GM19438 (cell line): ENCODE measurements at regions not wholly inside any gene's neighbourhood (a gene's known extent, or its start where the extent isn't known, plus 50 kb on each side); places are given as distances from the start of the nearest gene placed in this dataset.
"Not testable (repeated sequence)": the region's sequence is repeated elsewhere in the genome, so short reads cannot be mapped to it uniquely, and the experiment has no call there.

Experiments used
- ATAC-seq: cut with Tn5 transposase; IDR thresholded peaks from one replicate; pipeline ENCODE4 v1.9.1; 2021; ENCODE audit warnings: low read depth; ENCODE audit not compliant: unreplicated experiment

DNA sequence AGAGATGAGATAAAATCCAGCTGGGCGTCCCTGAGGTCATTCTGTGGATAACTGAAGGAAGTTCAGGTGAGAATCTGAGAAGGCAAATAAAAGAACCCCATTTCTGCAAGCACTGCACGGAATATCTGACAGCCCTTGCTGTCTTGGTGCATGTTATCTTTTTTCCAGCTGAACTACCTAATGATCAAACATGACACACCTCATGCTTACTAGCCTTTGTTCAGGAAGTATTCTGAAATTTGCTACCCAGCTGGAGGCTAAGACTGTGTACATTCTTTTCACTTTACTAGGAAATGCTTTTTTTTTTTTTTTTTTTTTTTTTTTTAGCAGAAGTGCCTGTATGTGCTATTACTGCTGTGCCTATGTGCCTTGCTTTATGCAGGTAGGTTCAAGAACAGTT, 718.1 kb downstream of the SMARCA1 start:
- ATAC-seq: no peak

DNA sequence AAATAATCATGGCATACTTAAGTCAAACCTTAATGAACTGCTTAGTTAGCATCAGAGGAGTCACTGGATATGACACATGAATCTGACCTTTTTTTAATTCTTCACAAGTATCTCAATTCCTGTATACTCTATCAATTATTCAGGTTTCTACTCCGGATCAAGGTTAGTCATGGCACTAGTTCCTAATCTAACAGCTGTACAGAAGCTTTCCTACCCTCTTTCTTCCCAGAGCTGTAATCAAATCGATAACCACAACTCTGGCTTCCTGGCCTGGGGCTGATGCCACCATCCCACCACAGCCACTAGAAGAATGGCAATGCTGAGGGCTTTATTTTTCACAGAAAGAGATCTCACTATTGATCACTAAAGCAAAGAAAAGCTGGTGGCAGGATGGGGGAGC, 718.5 kb downstream of the SMARCA1 start:
- ATAC-seq: no peak

DNA sequence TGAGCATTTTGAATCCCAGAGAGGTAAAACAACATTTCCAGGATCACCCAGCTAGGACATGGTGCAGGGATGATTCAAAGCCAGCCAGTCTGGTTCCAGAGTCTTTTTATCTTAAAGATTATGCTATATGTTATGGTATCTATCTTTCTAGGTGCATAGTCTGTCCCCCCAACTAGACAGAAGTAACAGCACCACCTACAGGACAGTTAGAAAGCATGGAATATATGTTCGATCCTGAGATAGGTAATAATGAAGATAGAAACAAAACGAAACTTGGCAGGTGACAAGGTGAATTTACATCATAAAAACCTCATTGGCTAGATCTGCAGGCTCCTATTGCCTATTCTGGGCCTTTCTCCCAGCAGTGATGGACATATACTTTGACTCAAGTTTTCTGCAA, 723.2 kb downstream of the SMARCA1 start:
- ATAC-seq: no peak

DNA sequence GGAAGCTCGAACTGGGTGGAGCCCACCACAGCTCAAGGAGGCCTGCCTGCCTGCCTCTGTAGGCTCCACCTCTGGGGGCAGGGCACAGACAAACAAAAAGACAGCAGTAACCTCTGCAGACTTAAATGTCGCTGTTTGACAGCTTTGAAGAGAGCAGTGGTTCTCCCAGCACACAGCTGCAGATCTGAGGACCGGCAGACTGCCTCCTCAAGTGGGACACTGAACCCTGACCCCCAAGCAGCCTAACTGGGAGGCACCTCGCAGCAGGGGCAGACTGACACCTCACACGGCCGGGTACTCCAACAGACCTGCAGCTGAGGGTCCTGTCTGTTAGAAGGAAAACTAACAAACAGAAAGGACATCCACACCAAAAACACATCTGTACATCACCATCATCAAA, 730.9 kb upstream of the ACTRT1 start:
- not testable (repeated sequence) for ATAC-seq

DNA sequence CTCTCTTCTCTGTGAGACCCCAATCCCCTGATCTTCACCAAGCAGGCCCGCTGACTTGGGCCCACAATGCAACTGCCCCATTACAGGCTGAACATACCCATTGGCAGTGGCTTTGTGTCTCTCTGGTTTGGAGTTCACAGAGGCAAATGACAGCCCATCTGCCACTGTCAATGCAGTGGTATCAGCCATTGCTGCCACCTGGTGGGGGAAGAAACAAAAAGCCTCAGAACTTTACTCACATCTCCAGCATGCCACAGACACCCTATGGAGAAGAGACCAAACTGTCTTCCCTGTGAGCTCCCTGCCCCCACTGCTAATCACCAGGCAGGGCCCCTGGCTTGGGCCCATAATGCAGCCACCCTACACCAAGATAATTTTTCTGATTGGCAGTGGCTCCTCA, 729.3 kb upstream of the ACTRT1 start:
- peak; percentile 74 for ATAC-seq

DNA sequence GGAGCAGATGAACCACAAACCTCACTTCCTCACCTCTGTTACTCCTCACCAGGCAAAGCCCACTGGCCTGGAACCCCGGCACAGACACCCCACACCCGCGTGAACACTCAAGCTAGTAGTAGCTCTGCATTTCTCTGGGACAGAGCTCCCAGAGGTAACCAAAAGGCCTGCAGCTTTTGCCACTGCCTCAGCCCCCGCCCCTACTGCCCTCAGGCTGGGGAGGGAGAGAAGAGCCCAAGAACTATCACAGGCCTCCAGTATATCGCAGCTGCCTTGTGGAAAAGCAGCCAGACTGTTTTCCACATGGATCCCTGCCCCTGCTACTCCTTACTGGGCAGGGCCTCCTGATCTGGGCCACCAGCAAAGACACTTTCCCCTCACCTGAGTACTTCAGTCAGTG, 728.7 kb upstream of the ACTRT1 start:
- ATAC-seq: no peak

DNA sequence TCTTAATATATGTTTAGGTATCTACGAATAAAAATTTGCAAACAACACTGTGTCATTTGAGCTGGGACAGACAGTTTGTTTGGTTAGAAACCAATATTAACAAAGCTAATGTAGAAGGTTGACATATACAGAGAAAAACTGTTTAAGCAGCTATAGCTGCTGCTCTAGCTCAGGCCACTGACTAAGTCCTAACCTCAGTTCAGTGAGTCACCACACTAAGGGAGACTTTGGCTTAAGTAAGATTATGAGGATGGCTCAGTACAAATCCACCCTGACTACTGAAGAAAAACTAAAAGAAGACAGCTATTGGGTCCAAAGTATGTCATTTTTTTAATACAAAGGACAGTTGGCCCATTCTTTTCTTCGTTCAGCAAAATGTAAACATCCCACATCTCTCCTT, 717.3 kb upstream of the ACTRT1 start:
- no peak for ATAC-seq

DNA sequence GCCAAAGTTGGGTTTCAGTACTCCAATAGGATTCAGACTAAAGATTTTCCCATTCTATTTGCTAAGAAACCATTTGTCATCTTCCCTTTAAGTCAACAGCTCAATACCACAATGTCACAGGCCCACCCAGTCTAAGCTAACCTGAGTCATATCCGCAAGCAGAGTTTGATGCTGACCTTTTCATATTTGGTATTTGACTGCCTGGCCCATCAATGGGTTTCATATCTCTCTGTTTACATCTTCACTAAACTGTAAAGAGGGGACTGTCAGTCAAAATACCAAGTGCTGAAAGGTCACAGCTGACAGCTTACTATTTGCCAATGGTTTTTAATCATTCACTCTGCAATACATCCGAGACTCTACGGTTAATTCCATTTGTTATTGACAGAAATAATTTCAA, 707.5 kb upstream of the ACTRT1 start:
- ATAC-seq: no peak

DNA sequence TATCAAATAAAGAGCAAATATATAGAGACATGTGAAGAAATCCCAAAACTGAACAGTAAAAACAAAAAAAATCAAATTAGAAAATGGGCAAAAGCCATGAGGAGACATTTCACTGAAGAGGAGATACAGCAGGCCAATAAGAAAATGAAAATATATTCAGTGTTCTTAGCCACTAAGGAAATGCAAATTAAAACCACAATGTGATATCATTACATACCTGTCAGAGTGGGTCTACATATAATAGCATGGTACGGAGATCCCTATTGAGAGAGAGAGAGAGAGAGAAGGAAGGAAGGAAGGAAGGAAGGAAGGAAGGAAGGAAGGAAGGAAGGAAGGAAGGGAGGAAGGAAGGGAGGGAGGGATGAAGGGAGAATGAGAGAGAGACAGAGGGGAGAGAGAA, 707.0 kb upstream of the ACTRT1 start:
- no peak for ATAC-seq

DNA sequence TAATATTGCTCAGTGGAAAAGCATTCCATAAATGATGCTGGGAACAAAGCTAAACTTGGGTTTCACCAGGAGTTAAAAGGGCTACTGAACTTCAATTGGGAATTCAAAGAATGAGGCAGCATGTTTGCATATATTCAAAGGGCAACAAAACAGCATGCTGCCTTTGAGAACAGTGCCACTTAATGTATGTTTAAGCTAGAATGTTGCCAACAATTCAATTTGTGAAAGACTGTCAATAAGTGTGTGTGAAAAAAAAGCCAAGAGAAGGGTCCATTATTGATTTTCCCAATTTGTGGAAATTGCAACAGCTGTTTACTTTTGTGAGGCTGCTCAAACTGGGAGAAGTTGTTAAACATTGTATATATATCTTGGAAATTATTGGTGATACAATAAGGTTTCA, 701.9 kb upstream of the ACTRT1 start:
- no peak for ATAC-seq

DNA sequence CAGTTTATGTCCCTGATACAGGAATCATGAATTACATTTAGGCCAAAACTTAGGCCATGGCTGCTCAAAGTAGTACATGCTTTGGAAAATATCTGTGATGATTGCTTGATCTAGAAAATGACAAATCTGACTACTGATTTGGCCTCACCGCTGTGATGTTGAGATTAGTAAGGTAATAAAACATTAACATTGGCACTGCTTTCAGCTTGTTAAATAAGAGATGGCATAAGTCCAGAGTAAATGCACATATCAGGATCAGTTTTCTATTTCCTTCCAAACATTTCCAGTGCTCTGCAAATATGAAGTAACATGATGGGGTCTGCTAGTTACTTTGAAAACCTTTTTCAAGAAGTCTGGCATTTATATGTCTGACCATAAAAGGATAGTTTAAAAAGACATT, 687.3 kb upstream of the ACTRT1 start:
- no peak for ATAC-seq

DNA sequence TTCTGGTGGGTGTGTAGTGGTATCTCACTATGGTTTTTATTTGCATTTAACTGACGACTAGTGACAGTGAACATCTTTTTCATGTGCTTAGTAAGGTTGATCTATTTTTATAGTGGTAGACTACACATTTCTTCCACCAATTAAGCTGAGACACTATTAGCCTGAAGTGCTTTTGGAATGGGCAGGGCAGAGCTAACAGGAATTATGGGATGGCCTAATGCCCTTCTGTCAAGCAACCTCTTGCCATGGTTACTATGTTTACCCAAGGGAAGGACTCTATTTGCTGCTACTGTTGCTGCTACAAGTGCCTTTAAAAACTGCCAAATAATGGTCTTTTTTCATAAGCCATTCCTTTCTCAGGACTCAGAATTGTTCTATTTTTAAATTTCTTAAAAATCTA, 676.7 kb upstream of the ACTRT1 start:
- no peak for ATAC-seq

DNA sequence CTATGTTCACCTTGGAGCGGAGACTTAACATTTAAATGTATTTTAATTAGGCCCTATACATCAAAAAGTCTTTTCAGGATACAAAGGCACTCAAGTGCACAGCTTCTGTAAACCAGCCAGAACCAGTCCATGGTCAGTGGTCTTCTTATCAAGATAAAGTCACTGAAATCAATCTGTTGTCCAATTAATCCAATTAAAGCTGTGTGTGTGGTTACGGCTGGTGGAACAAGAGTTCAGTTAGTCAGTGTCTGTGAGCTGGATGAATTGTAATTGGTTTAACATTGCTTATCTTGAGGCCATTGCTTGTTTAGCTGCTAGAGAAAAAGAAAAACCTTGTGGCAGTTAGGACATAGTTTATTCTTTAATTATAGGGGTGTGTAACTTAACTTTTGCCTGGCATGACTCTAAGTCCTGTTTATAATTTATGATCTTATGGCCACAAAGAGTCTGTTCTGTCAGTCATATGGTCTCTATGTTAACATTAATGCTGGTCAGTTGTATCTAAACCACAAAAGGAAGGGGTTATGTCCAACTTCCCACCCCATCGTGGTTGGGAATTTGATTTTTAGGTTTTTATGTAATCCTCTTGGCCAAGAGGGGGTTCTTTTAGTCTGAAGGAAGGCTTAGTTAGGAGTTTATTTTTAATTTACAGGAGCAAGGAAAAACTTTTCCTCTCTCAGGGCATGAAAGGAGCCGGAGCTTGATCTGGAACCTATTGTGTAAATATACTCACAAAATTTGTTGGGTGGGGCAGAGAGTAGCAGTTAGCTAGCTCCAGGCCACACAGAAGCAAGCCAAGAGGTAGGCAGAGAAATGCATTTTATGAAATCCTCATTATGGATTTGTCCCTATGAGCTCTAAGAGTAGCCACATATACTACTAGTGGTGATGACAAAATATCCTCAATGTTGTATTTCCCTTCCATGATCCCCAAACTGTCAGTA, 665.7 kb upstream of the ACTRT1 start:
- ATAC-seq: no peak

DNA sequence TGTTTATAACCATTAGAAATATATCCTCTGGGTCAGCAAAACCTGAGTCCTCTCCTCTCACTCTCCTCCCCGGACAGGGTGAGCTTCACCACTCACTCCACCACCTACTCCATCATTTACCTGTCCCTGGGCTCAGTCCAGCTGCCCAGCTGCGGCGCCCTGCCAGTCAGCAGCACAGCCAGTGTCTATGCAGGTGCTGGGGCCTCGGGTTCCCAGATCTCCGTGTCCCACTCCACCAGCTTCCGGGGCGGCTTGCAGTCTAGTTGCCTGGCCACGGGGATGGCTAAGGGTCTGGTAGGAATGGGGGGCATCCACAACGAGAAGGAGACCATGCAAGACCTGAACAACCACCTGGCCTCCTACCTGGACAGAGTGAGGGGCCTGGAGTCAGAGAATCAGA, 662.2 kb upstream of the ACTRT1 start:
- no peak for ATAC-seq

DNA sequence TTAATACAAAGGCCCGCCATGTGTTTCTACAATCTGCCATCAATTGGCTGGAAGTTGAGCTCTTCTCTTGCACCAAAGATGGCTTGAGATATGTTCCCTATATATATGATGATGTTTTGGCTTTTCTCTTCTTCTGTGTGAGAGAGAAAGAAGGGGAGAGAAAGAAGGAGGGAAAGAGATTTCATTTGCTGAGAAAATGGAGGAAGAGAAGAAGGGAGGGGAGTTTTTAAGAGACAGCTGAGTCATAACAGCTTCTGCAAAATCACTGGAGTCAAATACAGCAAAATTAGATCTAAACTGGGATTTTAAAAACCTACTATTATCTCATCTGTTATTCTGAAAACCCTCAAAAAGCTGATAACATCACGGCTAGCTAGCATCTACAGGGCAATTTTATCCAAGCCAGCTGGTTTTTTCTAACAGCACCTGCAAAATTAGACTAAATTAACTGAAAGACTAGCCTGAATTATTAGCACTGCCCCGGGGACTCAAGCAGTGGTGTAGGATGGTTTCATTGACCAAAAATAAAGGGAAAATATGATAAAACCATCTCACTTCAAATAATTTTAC, 647.6 kb upstream of the ACTRT1 start:
- no peak for ATAC-seq

DNA sequence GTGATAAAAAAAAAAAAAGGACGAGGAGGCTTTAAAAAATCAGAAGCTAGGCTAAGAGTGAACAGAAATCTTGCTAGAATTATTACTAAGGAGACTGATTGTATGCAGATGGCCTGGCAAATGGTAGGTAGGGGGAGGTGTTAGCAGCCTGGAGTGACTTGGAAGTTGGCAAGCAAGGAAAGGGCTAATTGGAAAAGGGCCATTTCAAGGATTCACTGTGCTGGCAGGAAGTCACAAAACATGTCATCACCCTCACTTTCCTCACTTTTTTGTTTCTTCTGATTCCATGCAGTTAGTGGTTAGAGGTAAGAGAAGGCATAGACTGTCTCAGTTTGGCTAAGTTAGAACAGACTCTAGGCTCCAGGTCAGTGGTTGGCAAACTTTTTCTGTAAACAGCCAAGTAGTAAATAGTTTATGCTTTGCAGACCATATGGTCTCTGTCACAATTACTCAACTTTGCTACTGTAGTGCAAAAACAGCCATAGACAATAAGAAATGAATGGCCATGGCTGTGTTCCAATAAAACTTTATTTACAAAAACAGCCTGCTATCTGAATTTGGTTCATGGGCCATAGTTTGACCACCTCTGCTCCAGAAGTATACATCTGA, 646.5 kb upstream of the ACTRT1 start:
- ATAC-seq: no peak

DNA sequence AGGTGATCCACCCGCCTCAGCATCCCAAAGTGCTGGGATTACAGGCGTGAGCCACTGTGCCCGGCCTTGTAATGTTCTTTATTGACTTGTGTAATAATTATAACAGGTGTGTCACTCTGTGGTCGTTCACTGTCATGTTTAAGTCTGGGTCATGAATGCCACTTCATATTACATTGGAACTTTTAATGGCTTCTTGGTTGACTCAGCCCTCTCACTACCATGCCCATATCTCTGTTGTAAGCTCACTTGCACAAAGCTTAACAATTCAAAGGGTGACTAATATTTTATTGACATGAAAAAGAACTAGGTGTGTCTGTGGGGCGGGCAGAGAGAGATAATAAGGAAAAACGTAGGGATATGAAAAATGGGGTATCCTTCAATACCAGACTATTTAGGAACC, 639.7 kb upstream of the ACTRT1 start:
- ATAC-seq: no peak

DNA sequence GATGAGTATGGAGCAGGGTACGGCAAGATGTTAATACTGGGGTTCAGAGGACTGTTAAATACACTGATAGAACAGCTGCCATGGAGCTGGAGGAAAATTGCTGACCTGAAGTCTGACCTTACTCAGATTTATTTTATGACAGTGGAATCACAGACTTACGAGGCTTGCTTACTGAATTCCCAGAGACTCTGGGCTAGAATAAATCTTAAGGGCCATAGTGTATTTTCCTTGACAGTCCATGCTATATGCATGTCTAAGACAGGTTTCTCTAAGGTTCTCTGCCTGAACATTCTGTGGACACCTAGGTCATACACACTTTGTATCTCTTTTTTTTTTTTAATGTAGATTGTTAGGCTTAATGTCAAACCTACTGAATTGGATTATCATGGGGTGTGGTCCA, 633.2 kb upstream of the ACTRT1 start:
- ATAC-seq: no peak

DNA sequence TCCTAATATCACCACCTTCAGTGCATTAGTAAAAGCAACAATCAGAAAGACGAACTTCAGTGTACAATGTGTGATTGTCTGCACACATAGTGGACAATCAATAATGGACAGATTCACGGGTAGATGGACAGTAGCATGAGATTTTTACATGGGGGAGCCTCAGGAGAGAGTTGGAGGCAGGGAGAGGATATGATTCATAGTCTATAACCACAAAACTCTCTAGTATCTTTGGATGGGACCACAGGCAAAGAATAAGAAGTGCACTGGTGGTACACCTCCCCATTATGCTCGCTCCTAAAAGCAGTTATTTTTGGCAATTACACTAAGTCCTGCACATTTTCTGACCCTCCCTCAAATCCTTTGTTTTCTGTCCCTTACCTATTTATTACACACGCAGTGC, 624.4 kb upstream of the ACTRT1 start:
- ATAC-seq: no peak

DNA sequence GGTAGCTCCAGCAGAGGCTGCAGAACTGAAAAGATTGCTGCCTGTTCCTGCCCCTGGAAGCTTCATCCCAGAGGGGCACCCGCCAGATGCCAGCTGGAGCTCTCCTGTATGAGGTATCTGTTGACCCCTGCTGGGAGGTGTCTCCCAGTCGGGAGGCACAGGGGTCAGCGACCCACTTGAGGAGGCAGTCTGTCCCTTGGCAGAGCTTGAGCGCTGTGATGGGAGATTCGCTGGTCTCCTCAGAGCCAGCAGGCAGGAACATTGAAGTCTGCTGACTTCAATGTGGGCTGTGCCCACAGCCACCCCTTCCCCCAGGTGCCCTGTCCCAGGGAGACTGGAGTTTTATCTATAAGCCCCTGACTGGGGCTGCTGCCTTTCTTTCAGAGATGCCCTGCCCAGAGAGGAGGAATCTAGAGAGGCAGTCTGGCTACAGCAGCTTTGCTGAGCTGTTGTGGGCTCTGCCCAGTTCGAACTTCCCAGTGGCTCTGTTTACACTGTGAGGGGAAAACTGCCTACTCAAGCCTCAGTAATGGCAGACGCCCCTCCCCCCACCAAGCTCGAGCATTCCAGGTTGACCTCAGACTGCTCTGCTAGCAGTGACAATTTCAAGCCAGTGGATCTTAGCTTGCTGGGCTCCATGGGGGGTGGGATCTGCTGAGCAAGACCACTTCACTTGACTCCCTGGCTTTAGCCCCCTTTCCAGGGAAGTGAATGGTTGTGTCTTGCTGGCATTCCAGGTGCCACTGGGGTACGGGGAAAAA, 622.3 kb upstream of the ACTRT1 start:
- not testable (repeated sequence) for ATAC-seq

DNA sequence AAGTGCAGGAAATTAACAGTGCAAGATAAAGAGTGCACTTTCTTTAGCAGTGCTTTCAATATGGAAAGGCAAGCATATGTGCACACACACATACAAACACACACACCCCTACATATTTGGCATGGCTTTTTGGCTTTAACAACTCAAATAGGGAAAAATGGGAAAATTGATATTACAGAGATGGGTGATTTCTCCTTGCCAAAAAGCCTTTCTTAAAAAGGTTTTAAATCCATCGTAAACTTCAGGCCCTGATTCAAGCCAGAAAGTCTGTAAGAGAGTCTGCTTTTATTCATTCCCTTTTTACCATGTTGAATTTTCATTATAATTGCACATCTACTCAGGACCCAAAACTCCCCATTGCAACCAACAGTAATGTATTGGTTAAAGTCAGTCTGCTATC, 612.0 kb upstream of the ACTRT1 start:
- ATAC-seq: no peak
